HG03097 (cell line): ENCODE measurements at regions not wholly inside any gene's neighbourhood (a gene's known extent, or its start where the extent isn't known, plus 50 kb on each side); places are given as distances from the start of the nearest gene placed in this dataset.
"Not testable (repeated sequence)": the region's sequence is repeated elsewhere in the genome, so short reads cannot be mapped to it uniquely, and the experiment has no call there.

ENCODE experiments used
- ATAC-seq: cut with Tn5 transposase; IDR thresholded peaks from one replicate; pipeline ENCODE4 v1.9.1; 2021; ENCODE audit not compliant: unreplicated experiment, low FRiP score

GRCh38 chr2:87587934-87588333 lies 160.0 kb upstream of the PLGLB2 start:
- ATAC-seq, result not testable (repeated sequence)

- not testable (repeated sequence) for ATAC-seq
Observed at GRCh38 chr2:87592974-87593373, 154.9 kb upstream of the PLGLB2 start.

GRCh38 chr2:87593784-87594610 lies 153.9 kb upstream of the PLGLB2 start:
- ATAC-seq, result not testable (repeated sequence)

GRCh38 chr2:87594611-87594992 lies 153.3 kb upstream of the PLGLB2 start:
- ATAC-seq, result not testable (repeated sequence)

GRCh38 chr2:87595017-87595416 lies 152.9 kb upstream of the PLGLB2 start:
- ATAC-seq, result not testable (repeated sequence)

GRCh38 chr2:87600961-87601360 lies 146.9 kb upstream of the PLGLB2 start:
- not testable (repeated sequence) for ATAC-seq

GRCh38 chr2:87602118-87602517 lies 145.8 kb upstream of the PLGLB2 start:
- ATAC-seq, result not testable (repeated sequence)

GRCh38 chr2:87602728-87603127 lies 145.2 kb upstream of the PLGLB2 start:
- ATAC-seq, result not testable (repeated sequence)

- ATAC-seq, result not testable (repeated sequence)
Observed at GRCh38 chr2:87603418-87604278, 144.2 kb upstream of the PLGLB2 start.

- ATAC-seq, result not testable (repeated sequence)
Observed at GRCh38 chr2:87604279-87604818, 143.5 kb upstream of the PLGLB2 start.

- not testable (repeated sequence) for ATAC-seq
Observed at GRCh38 chr2:87604980-87605379, 142.9 kb upstream of the PLGLB2 start.

GRCh38 chr2:87608377-87609166 lies 139.3 kb upstream of the PLGLB2 start:
- not testable (repeated sequence) for ATAC-seq

- ATAC-seq, result not testable (repeated sequence)
Observed at GRCh38 chr2:87610974-87611373, 136.9 kb upstream of the PLGLB2 start.

- not testable (repeated sequence) for ATAC-seq
Observed at GRCh38 chr2:87611416-87611815, 136.5 kb upstream of the PLGLB2 start.

- ATAC-seq, result not testable (repeated sequence)
Observed at GRCh38 chr2:87611956-87612355, 135.9 kb upstream of the PLGLB2 start.

- ATAC-seq, result not testable (repeated sequence)
Observed at GRCh38 chr2:87614829-87615434, 133.0 kb upstream of the PLGLB2 start.

- ATAC-seq, result not testable (repeated sequence)
Observed at GRCh38 chr2:87619121-87619520, 128.8 kb upstream of the PLGLB2 start.

- not testable (repeated sequence) for ATAC-seq
Observed at GRCh38 chr2:87621139-87621538, 126.7 kb upstream of the PLGLB2 start.

- ATAC-seq, result not testable (repeated sequence)
Observed at GRCh38 chr2:87622720-87623119, 125.2 kb upstream of the PLGLB2 start.
